SJSA1 (cell line): ENCODE measurements at regions not wholly inside any gene's neighbourhood (a gene's known extent, or its start where the extent isn't known, plus 50 kb on each side); places are given as distances from the start of the nearest gene placed in this dataset.

ENCODE experiments used
- DNase-seq, 2 experiments: peaks; one replicate each; pipeline ENCODE4 v3.0.0-alpha.2; 2015 to 2020; ENCODE audit warnings: low spot score in 2 of 2, low read depth in 1 of 2
- H3K27ac ChIP-seq: fragments of 250-450 bp; sonication (Bioruptor Pico); 2 replicates; pipeline ENCODE4 v1.5.1; 2020; ENCODE audit warnings: mild to moderate bottlenecking, moderate library complexity
- H3K27me3 ChIP-seq: fragments of 250-450 bp; sonication (Bioruptor Pico); replicated peaks from 2 replicates; pipeline ENCODE4 v1.5.1; 2020; ENCODE audit warnings: mild to moderate bottlenecking, moderate library complexity
- H3K36me3 ChIP-seq: fragments of 250-450 bp; sonication (Bioruptor Pico); 2 replicates; pipeline ENCODE4 v1.5.1; 2020; ENCODE audit warnings: mild to moderate bottlenecking
- H3K4me1 ChIP-seq: fragments of 250-450 bp; sonication (Bioruptor Pico); replicated peaks from 2 replicates; pipeline ENCODE4 v1.6.1; 2021; ENCODE audit warnings: mild to moderate bottlenecking
- H3K4me3 ChIP-seq: fragments of 250-450 bp; sonication (Bioruptor Pico); 2 replicates; pipeline ENCODE4 v1.5.1; 2020; ENCODE audit warnings: mild to moderate bottlenecking
- H3K9me3 ChIP-seq: fragments of 250-450 bp; sonication (Bioruptor Pico); replicated peaks from 2 replicates; pipeline ENCODE4 v1.5.1; 2020; ENCODE audit warnings: mild to moderate bottlenecking

DNA sequence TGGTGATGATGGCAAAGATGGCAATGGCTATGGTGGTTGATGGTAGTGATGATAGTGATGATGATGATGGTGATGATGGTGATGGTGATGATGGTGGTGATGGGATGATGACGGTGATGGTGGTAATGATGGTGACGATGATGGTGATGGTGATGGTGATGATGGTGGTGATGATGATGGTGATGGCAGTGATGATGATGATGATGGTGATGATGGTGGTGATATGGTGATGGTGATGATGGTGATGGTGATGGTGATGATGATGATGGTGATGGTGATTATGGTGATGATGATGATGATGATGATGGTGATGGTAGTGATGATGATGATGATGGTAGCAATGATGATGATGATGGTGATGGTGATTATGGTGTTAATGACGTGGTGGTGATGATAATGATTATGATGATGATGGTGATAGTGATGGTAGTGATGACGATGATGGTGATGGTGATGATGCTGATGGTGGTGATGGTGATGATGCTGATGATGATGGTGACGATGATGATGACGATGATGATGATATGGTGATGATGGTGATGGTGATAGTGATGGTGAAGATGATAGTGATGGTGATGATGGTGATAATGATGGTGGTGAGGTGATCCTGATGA is 232.1 kb downstream of the BRD1 start:
- H3K27ac ChIP-seq = no peak overlapping the region
- no peak overlapping the region for H3K4me3 ChIP-seq
- H3K4me1 ChIP-seq = no peaks in the 10 kb centered on the region
- peaks cover 8% of the 10 kb centered on the region for H3K9me3 ChIP-seq
- no peaks in the 10 kb centered on the region for H3K36me3 ChIP-seq
- no peak for DNase-seq
- no peaks in the 10 kb centered on the region for H3K27me3 ChIP-seq

DNA sequence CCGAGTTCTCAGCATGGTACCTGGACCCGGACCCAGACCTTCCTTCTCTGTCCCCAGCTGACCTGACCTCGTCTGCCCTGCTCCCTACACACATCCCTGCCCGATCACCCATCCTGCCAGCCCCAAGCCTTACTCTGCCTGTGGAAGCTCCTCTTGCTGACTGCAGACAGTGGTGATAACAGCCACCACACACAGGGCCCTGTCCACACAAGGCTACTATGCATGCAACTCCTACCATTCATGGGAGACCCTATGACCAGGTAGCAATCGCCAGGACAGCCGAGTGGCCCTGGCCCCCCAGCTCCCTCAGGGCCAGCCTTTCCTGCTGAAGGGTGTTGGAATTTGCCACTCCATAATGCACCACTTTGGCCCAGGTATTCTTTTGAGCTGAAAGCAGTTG is 233.6 kb downstream of the BRD1 start:
- Histone ChIP-seq H3K4me1 (no peaks in the 10 kb centered on the region), H3K27me3 (no peaks in the 10 kb centered on the region)
- DNase-seq = no peak

DNA sequence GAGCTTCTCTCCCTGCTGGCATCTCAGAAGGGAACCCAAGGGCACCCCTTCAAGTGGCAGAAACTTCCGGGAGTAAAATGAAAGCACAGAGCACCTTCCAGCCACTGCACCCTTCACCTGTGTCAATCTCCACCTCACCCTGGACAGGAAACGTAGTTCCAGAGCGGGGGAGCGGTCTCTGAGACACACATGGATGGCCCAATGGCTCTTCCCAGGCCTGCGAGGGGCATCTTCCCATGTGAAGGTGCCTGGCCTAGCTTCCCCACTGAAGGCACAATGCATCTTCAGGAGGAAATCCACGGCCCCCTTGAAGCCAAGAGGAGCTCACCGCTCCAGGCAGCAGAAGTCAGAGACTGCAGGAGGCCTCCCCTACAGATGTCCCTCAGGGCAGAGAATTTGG is 234.2 kb downstream of the BRD1 start:
- no peak for DNase-seq
- Histone ChIP-seq H3K27me3 (no peaks in the 10 kb centered on the region), H3K27ac (no peak overlapping the region), H3K9me3 (peaks cover 8% of the 10 kb centered on the region), H3K4me3 (no peak overlapping the region), H3K36me3 (no peaks in the 10 kb centered on the region), H3K4me1 (no peaks in the 10 kb centered on the region)

More for the DNA sequence above, 233.6 kb downstream of the BRD1 start:
- Histone ChIP-seq H3K27ac (no peak overlapping the region), H3K4me3 (no peak overlapping the region), H3K9me3 (peaks cover 8% of the 10 kb centered on the region), H3K36me3 (no peaks in the 10 kb centered on the region)

DNA sequence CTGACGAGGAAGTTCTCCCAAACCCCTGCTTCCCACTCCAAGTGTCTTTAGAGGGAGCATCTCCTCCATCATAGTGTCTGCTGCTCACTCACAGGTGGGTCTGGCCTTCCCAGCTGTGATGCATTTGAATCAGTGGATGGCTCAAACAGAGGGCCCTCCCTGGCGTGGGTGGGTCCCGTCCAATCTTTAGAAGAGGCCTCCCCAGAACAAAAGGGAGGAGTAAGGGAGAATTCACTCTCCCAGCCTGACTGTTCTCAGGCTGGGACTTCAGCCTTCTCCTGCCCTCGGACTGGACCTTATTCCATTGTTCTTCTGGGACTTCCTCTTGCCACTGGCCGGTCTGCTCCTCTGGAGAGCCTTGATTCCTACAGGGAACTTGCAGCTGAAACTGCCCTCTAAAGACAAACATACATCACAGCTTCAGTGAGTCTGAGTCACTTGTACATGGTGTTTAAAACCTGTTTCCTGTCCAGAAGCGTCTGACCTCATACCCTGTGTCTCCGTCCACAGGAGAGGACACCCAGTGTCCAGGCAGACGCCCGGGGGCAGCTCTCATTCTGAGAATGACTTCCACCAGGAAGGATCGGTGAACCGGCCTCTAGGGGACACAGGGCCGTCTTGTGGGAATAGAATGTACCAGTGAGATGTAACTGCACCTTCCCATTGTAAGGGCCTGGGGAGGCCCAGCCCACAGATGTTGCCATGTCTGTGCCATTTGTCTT is 234.7 kb downstream of the BRD1 start:
- no peaks in the 10 kb centered on the region for H3K4me1 ChIP-seq
- no peaks in the 10 kb centered on the region for H3K36me3 ChIP-seq
- peaks cover 10% of the 10 kb centered on the region for H3K9me3 ChIP-seq
- DNase-seq = no peak
- no peaks in the 10 kb centered on the region for H3K27me3 ChIP-seq
- H3K4me3 ChIP-seq = no peak overlapping the region
- no peak overlapping the region for H3K27ac ChIP-seq

DNA sequence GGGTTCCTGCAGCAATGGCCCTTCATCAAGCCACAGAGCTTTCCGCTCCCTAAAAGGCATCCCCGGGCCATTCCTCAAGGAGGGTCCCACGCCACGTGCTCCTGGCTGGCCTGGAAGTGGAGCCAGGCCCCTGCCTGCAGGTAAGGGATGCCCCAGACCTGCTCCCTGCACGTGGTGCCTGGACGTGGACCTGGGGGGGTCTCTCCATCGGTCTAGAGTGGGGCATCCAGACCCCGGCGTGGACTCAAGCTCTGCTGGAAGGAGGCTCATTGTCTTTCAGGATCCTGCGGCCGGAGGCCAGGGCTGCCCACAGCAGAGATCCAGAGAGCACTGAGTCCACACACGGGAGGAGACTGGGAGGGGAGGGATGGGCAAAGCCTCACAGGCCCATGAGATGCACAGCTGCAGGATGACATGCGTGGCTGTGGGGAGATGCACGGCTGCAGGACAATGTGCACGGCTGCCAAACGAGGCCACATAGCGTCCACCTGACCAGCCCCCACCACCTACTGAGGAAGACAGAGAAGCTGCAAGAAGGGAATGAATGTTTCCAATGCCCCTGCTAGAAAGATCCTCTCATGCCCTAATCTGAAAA is 236.7 kb downstream of the BRD1 start:
- peaks cover 13% of the 10 kb centered on the region for H3K9me3 ChIP-seq
- DNase-seq = no peak

DNA sequence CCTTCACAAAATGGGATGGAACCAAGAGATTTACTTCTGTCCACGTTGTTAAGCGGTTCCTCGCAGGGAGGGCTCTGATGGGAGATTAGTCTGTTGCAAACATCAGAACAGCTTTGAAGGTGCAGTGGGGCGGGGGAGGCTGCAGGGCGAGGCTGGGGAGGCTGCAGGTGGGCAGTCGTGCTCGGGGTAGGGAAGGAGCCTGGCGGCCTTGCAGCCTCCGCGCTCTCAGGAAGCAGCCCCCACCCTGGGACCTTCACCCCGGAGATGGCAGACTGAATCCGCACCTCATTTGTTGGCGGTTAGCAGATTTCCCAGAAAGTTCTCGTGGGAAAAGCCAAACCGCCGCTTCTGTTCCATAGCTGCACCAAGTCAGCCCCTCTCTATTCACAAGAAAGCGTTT is 237.3 kb downstream of the BRD1 start:
- Histone ChIP-seq H3K9me3 (peaks cover 9% of the 10 kb centered on the region), H3K4me1 (no peaks in the 10 kb centered on the region), H3K36me3 (no peaks in the 10 kb centered on the region), H3K4me3 (no peak overlapping the region), H3K27me3 (no peaks in the 10 kb centered on the region), H3K27ac (no peak overlapping the region)
- no peak for DNase-seq

More for the DNA sequence above, 236.7 kb downstream of the BRD1 start:
- Histone ChIP-seq H3K4me3 (no peak overlapping the region), H3K27ac (no peak overlapping the region), H3K36me3 (no peaks in the 10 kb centered on the region), H3K27me3 (no peaks in the 10 kb centered on the region), H3K4me1 (no peaks in the 10 kb centered on the region)

DNA sequence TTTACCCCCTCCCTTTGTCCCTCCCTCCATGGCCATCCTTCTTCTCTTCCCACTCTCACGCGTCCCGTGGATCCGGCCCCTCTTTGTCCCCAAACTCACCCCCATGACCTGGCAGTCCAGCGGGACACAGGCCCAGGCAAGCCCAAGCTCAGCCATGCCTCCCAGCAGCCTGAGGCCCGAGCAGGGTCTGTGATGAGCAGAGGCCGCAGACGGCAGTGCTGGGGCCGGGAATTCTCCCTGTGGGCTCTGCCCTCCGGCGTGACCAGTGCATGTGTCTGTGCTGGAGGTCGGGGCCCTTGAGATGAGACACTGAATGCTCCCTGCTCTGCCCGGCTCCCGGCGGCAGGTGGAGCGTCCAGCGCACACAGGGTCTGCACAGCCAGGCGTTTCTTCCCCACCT is 237.9 kb downstream of the BRD1 start:
- Histone ChIP-seq H3K4me3 (no peak overlapping the region), H3K27ac (no peak overlapping the region), H3K4me1 (no peaks in the 10 kb centered on the region), H3K9me3 (peaks cover 6% of the 10 kb centered on the region; the same call in 1 of the 2 replicates), H3K27me3 (no peaks in the 10 kb centered on the region), H3K36me3 (no peaks in the 10 kb centered on the region)
- DNase-seq = no peak

DNA sequence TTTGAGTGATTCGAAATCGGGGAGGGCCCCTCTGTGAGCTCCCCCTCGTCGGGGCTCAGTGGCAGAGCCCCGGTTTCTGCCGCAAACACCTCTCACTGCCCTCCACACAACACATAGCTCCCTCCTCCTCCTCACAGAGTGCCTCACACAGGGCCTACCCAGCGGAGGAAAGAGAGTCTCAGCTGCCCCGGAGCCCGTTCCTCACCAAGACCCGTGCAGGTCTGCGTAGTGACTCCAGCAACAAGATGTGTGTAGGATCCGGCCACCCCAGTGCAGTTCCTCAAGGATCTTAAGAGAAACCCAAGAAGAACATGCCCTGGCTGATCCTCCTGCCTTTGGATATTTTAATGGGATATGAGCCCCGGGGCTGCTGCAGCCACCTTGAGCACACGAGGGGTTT is 238.4 kb downstream of the BRD1 start:
- H3K27me3 ChIP-seq = no peaks in the 10 kb centered on the region
- H3K4me1 ChIP-seq = no peaks in the 10 kb centered on the region
- DNase-seq = no peak
- no peak overlapping the region for H3K27ac ChIP-seq
- no peak overlapping the region for H3K4me3 ChIP-seq
- peaks cover 6% of the 10 kb centered on the region; the same call in 1 of the 2 replicates for H3K9me3 ChIP-seq
- no peaks in the 10 kb centered on the region for H3K36me3 ChIP-seq

DNA sequence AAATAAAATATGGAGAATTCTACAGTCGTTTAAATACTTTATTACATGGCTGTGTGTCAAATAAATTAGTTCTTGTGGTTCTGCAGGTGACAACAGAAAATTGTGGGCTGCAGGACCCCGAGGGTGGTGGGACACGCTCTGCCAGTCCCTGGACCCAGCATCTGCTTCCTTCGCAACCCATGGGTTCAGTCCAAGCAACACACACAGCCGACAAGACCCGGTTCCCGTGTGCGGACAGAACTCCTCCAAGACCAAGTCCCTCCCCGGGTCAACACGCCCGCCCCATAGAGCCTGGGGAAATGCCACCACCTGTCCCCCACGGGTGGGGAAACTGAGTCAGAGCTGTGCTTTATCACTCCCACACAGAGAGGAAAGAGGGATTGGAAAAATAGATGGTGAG is 238.9 kb downstream of the BRD1 start:
- H3K4me3 ChIP-seq = no peak overlapping the region
- H3K36me3 ChIP-seq = no peaks in the 10 kb centered on the region
- no peaks in the 10 kb centered on the region for H3K4me1 ChIP-seq
- no peak for DNase-seq
- H3K27ac ChIP-seq = no peak overlapping the region
- H3K9me3 ChIP-seq = peaks cover 6% of the 10 kb centered on the region; the same call in 1 of the 2 replicates
- H3K27me3 ChIP-seq = no peaks in the 10 kb centered on the region

DNA sequence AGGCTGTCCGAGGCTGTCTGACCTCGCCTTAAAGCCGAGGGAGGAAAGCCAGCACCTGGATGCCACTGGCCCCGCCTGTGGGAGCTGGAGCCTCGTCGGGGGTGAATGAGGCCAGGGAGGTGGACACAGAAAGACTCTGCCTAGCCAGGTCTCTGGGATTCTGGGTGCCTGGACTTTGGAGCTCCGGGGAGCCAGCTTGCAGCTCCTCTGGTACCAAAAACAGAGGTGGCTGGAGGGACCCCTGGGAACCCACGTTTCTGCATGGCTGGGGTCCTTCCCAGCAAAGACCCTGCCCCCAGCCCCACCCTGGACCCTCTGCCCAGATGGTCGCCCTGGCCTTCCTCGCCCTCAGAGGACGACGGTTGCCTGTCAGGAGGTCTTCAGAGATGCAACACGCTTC is 239.7 kb downstream of the BRD1 start:
- Histone ChIP-seq H3K4me1 (no peaks in the 10 kb centered on the region), H3K9me3 (peaks cover 6% of the 10 kb centered on the region; the same call in 1 of the 2 replicates), H3K36me3 (no peaks in the 10 kb centered on the region), H3K27me3 (no peaks in the 10 kb centered on the region), H3K4me3 (no peak overlapping the region), H3K27ac (no peak overlapping the region)
- DNase-seq = no peak

DNA sequence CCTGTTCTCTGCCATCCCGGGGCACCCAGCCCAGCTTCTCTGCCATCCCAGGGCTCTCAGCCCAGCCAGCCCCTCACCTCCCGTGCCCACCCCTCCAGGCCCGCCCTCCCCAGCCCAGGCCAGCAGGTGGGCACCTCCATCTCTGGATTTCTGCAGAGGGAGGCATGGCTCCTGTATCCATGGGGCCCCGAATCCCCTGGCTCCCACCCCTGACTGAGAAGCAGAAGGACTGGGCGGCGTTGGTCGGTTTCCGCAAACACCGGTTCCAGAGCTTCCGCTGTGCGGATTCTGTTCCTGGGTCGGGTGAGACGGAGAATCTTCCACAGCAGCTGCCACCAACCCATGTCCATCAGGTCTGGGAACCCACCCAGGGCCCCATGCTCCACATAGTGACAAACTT is 240.3 kb downstream of the BRD1 start:
- Histone ChIP-seq H3K9me3 (peaks cover 6% of the 10 kb centered on the region; the same call in 1 of the 2 replicates), H3K4me1 (no peaks in the 10 kb centered on the region)

DNA sequence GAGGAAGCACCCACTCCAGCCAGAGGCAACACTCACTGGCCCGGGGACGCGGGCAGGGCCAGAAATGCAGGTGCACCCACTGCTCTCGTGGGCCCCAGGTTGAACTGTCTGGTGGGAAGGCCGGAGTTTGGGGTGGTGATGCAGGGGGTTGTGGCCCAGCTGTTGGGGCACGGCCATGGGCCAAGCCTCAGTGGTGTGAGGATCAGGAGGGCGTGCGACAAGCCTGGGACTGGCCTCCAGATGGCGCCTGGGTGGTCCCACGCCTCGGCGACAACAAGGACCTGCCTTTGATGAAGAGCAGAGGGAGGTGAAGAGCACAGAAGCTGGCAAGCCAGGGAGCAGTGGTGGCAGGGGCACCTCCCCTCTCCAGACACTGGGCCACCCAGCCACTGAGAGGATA is 240.8 kb downstream of the BRD1 start:
- H3K27ac ChIP-seq = no peak overlapping the region
- H3K36me3 ChIP-seq = no peaks in the 10 kb centered on the region
- H3K4me1 ChIP-seq = no peaks in the 10 kb centered on the region
- no peak overlapping the region for H3K4me3 ChIP-seq
- no peak for DNase-seq
- H3K27me3 ChIP-seq = no peaks in the 10 kb centered on the region
- H3K9me3 ChIP-seq = peaks cover 6% of the 10 kb centered on the region; the same call in 1 of the 2 replicates

More for the DNA sequence above, 240.3 kb downstream of the BRD1 start:
- H3K36me3 ChIP-seq = no peaks in the 10 kb centered on the region
- H3K4me3 ChIP-seq = no peak overlapping the region
- no peak for DNase-seq
- no peak overlapping the region for H3K27ac ChIP-seq
- H3K27me3 ChIP-seq = no peaks in the 10 kb centered on the region

DNA sequence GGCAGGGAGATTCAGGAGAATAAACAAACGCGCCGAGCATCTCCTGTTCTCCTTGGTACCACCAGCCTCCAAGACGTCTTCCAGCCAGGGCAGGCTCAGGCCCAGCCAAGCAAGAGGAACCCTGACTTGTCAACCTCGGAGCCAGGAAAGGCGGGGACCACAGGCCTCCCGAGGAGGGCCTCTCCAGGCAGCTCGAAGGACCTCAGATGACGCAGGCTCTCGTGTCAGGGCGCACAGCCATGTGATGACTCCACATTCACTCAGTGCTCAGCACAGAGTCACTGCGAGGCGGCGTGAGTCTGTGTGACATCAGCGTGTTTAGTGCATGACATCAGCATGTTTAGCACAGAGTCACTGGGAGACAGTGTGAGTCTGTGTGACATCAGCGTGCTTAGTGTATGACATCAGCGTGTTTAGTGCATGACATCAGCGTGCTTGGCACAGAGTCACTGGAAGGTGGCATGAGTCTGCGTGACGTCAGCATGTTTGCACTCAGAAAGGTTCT is 241.4 kb downstream of the BRD1 start:
- no peak for DNase-seq
- Histone ChIP-seq H3K27me3 (no peaks in the 10 kb centered on the region), H3K9me3 (peaks cover 6% of the 10 kb centered on the region; the same call in 1 of the 2 replicates), H3K4me3 (no peak overlapping the region), H3K36me3 (no peaks in the 10 kb centered on the region), H3K4me1 (no peaks in the 10 kb centered on the region), H3K27ac (no peak overlapping the region)
